PC-3 (cell line): ENCODE measurements at regions not wholly inside any gene's neighbourhood (a gene's known extent, or its start where the extent isn't known, plus 50 kb on each side); places are given as distances from the start of the nearest gene placed in this dataset.

Experiments used
- CTCF ChIP-seq: fragments of 300-600 bp; sonication (generic); conservative IDR thresholded peaks from 2 replicates; pipeline ENCODE4 v1.5.1; 2017; ENCODE audit warnings: antibody characterized with exemption, low read depth, mild to moderate bottlenecking, low read length
- EZH2 ChIP-seq: fragments of 300-600 bp; sonication (generic); IDR thresholded peaks from one replicate; pipeline ENCODE4 v1.6.1; 2017; ENCODE audit warnings: antibody characterized with exemption, mild to moderate bottlenecking, low read length; ENCODE audit not compliant: unreplicated experiment

DNA sequence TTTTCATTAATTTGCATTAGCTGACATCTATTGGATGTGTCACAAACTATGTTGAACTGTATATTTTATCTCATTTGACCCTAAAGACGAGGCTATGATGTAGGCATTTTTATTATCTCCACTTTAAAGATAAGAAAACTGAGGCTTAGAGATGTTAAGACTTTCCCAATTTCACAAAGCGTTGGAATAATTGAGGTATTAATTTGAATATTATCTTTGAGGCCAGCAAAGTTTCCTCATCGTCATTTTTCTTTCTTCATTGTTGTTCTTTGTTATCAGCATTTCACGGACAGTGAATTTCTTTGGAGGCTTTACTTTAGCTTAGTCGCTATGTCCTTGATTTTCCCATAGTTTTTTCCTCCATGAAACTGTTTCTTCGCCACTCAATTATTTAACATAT is 227.5 kb upstream of the MYOCD start:
- TF ChIP-seq CTCF (no peak), EZH2 (no peak)
